ENCODE measurements at regions not wholly inside any gene's neighbourhood (a gene's known extent, or its start where the extent isn't known, plus 50 kb on each side); places are given as distances from the start of the nearest gene placed in this dataset.
A peak's percentile ranks its signal among the peaks of the same experiment; 100 is the strongest.
"Not testable (repeated sequence)": the region's sequence is repeated elsewhere in the genome, so short reads cannot be mapped to it uniquely, and the experiment has no call there.

- no peak for TF ChIP-seq CTCF (IDR thresholded peaks at IDR 0.05)
- DNase-seq, result no peak
- no peak overlapping the region for H3K27ac ChIP-seq
- H3K9me3 ChIP-seq, result no peaks in the 10 kb centered on the region
- FAIRE-seq, result no peak
- no peak overlapping the region for H3K4me3 ChIP-seq
- no peak for ATAC-seq
- 67 to 71% methylated on average over 4 of the region's 4 CpGs for WGBS, 2 donors
- intact Hi-C loops (cut with DNase I), result no loop called here
- H3K27me3 ChIP-seq, result no peaks in the 10 kb centered on the region
- H3K36me3 ChIP-seq, result no peaks in the 10 kb centered on the region
- H3K4me1 ChIP-seq, result no peaks in the 10 kb centered on the region
These were observed 98.2 kb upstream of the TRHDE start for GRCh38 chr12:72173974-72174373.

DNA sequence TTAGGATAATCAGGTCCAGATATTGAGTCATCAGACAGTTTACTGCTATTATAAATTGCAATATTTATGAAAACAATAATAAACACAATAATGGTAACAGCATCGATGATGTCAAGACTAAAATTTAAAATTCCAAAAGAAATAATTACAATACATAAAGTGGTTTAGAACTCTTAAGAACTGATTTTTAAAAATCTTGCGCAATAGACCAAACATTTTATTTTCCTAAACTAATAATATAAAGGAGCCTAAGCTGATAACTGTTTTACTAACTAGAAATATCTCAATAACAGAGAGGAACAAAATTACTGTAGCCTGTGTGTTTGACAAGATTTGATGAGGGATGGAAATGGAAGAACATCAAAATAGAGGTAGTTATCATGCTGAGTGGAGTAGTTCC is 93.9 kb upstream of the TRHDE start:
- no peak for TF ChIP-seq CTCF (IDR thresholded peaks at IDR 0.05)
- Histone ChIP-seq H3K27ac (no peak overlapping the region), H3K27me3 (no peaks in the 10 kb centered on the region), H3K9me3 (no peaks in the 10 kb centered on the region), H3K4me1 (no peaks in the 10 kb centered on the region), H3K36me3 (no peaks in the 10 kb centered on the region), H3K4me3 (no peak overlapping the region)
- intact Hi-C loops (cut with DNase I), result no loop called here
- DNase-seq (no peak), ATAC-seq (no peak), FAIRE-seq (no peak)
- WGBS, 2 donors, result 89 to 92% methylated on average over 2 of the region's 2 CpGs

- no peak overlapping the region for H3K27ac ChIP-seq
- FAIRE-seq, result no peak
- 72 to 81% methylated on average over 2 of the region's 2 CpGs for WGBS, 2 donors
- H3K27me3 ChIP-seq, result no peaks in the 10 kb centered on the region
- H3K4me3 ChIP-seq, result no peak overlapping the region
- ATAC-seq, result no peak
- no peaks in the 10 kb centered on the region for H3K9me3 ChIP-seq
- no peaks in the 10 kb centered on the region for H3K4me1 ChIP-seq
- no peaks in the 10 kb centered on the region for H3K36me3 ChIP-seq
- no peak for TF ChIP-seq CTCF (IDR thresholded peaks at IDR 0.05)
- intact Hi-C loops (cut with DNase I), result no loop called here
- no peak for DNase-seq
These were observed 93.3 kb upstream of the TRHDE start for GRCh38 chr12:72178871-72179270.

GRCh38 chr12:72179841-72180240 is 92.3 kb upstream of the TRHDE start:
- H3K36me3 ChIP-seq, result no peaks in the 10 kb centered on the region
- intact Hi-C loops (cut with DNase I), result no loop called here
- FAIRE-seq (no peak), DNase-seq (no peak), ATAC-seq (no peak)
- no peak overlapping the region for H3K4me3 ChIP-seq
- H3K4me1 ChIP-seq, result no peaks in the 10 kb centered on the region
- no peaks in the 10 kb centered on the region for H3K27me3 ChIP-seq
- 85 to 86% methylated on average over 1 of the region's 1 CpG for WGBS, 2 donors
- H3K9me3 ChIP-seq, result no peaks in the 10 kb centered on the region
- H3K27ac ChIP-seq, result no peak overlapping the region
- TF ChIP-seq CTCF (IDR thresholded peaks at IDR 0.05), result no peak

GRCh38 chr12:72184971-72185533 is 87.1 kb upstream of the TRHDE start:
- peak in 2 of 6 donors; percentile 11 to 41 for DNase-seq
- WGBS, 2 donors, result 96 to 97% methylated on average over 31 to 32 of the region's 33 CpGs
- H3K4me1 ChIP-seq; H3K27me3 ChIP-seq; H3K9me3 ChIP-seq; H3K27ac ChIP-seq; H3K36me3 ChIP-seq; H3K4me3 ChIP-seq; FAIRE-seq; intact Hi-C loops (cut with DNase I); ATAC-seq: not testable (repeated sequence)

All from pancreas (tissue), 10 donors.